SK-N-SH treated with all-trans-retinoic acid at 6 μM for 48 hours (cell line): ENCODE measurements at regions not wholly inside any gene's neighbourhood (a gene's known extent, or its start where the extent isn't known, plus 50 kb on each side); places are given as distances from the start of the nearest gene placed in this dataset.

ENCODE experiments used
- ARNTL ChIP-seq: fragments of 450-650 bp; formaldehyde crosslinking; IDR thresholded peaks from 2 replicates; pipeline ENCODE4 v1.5.0; 2020; ENCODE audit warnings: low read depth, mild to moderate bottlenecking, moderate library complexity, borderline replicate concordance
- BACH2 ChIP-seq: fragments of 250-450 bp; sonication (Bioruptor Pico); IDR thresholded peaks from 2 replicates; pipeline ENCODE4 v1.9.0; 2021; ENCODE audit warnings: mild to moderate bottlenecking, borderline replicate concordance
- CREB5 ChIP-seq: fragments of 250-450 bp; sonication (Bioruptor Pico); IDR thresholded peaks from 2 replicates; pipeline ENCODE4 v1.5.1; 2020; ENCODE audit warnings: low read depth, mild to moderate bottlenecking, moderate library complexity
- GLIS3 ChIP-seq: fragments of 250-450 bp; sonication (Bioruptor Pico); IDR thresholded peaks from 2 replicates; pipeline ENCODE4 v1.5.0; 2020; ENCODE audit warnings: mild to moderate bottlenecking, moderate library complexity
- ISL1 ChIP-seq: fragments of 250-450 bp; sonication (Bioruptor Pico); IDR thresholded peaks from 2 replicates; pipeline ENCODE4 v2.1.2; 2022; ENCODE audit warnings: mild to moderate bottlenecking, moderate library complexity
- RARB ChIP-seq: fragments of 250-450 bp; sonication (Bioruptor Pico); IDR thresholded peaks from 2 replicates; pipeline ENCODE4 v1.8.0; 2021; ENCODE audit warnings: mild to moderate bottlenecking, moderate library complexity
- TCF4 ChIP-seq: fragments of 250-450 bp; sonication (Bioruptor Pico); IDR thresholded peaks from 2 replicates; pipeline ENCODE4 v1.8.0; 2021; ENCODE audit warnings: mild to moderate bottlenecking, moderate library complexity, borderline replicate concordance
- TOX ChIP-seq: fragments of 250-450 bp; sonication (Bioruptor Pico); IDR thresholded peaks from 2 replicates; pipeline ENCODE4 v1.8.0; 2021; ENCODE audit warnings: mild to moderate bottlenecking, moderate library complexity, borderline replicate concordance
- TSHZ2 ChIP-seq: fragments of 250-450 bp; sonication (Bioruptor Pico); IDR thresholded peaks from 2 replicates; pipeline ENCODE4 v1.5.0; 2020; ENCODE audit warnings: mild to moderate bottlenecking, moderate library complexity
- ZC3H10 ChIP-seq: fragments of 250-450 bp; sonication (Bioruptor Pico); IDR thresholded peaks from 2 replicates; pipeline ENCODE4 v1.5.1; 2021; ENCODE audit warnings: mild to moderate bottlenecking, moderate library complexity
- ZFP30 ChIP-seq: fragments of 450-650 bp; formaldehyde crosslinking; IDR thresholded peaks from 2 replicates; pipeline ENCODE4 v1.5.0; 2022; ENCODE audit warnings: mild to moderate bottlenecking, moderate library complexity

DNA sequence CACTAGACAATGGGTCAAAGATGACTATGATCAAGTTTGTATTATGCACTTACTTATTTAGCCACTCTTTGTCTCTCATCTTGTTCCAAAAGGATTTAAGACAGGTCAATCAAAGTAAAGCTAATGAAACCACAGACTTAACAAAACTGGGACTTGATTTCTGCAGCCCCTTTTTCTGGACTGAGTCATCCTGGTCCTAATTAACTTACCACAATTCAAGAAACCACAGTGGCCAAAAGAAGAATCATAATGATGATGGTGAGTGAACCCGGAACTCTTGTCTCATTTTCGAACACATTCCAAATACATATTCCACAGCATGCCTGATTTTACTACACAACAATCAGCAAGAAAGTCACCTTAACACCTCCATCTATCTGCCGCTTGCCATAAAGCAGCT lies 1333.0 kb downstream of the ROBO1 start:
- TF ChIP-seq ZFP30 (CRISPR knock-in tag) (no peak), TCF4 (CRISPR knock-in tag) (no peak), CREB5 (CRISPR knock-in tag) (no peak), ZC3H10 (CRISPR knock-in tag) (peak; percentile 7; the same call in 1 of the 2 replicates), ARNTL (CRISPR knock-in tag) (no peak), TOX (CRISPR knock-in tag) (no peak), BACH2 (no peak), TSHZ2 (CRISPR knock-in tag) (no peak), GLIS3 (CRISPR knock-in tag) (no peak), ISL1 (CRISPR knock-in tag) (no peak), RARB (CRISPR knock-in tag) (no peak)
